NCI-H1694 (cell line): ENCODE measurements at regions not wholly inside any gene's neighbourhood (a gene's known extent, or its start where the extent isn't known, plus 50 kb on each side); places are given as distances from the start of the nearest gene placed in this dataset.
"Not testable (repeated sequence)": the region's sequence is repeated elsewhere in the genome, so short reads cannot be mapped to it uniquely, and the experiment has no call there.

ENCODE experiments used
- DNase-seq: peaks from one replicate; lab custom pipeline; 2025; lab: John Stamatoyannopoulos, UW

DNA sequence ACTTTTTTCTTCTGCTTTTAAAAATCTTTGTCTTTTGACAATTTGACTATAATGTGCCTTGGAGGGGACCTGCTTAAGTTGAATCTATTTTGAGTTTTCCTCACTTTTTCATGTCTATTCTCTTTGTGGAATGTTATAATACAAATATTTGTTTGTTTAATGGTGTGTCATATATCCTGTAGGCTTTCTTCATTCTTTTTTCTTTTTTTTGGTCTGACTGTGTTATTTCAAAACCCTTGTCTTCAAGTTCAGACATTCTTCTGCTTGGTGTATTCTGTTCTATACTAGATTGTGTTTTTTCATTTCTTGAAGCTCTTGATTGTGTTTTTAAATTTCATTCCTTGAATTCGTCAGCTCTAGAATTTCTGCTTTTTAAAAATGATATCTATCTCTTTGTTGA, 228.2 kb downstream of the STK31 start:
- DNase-seq = no peak

DNA sequence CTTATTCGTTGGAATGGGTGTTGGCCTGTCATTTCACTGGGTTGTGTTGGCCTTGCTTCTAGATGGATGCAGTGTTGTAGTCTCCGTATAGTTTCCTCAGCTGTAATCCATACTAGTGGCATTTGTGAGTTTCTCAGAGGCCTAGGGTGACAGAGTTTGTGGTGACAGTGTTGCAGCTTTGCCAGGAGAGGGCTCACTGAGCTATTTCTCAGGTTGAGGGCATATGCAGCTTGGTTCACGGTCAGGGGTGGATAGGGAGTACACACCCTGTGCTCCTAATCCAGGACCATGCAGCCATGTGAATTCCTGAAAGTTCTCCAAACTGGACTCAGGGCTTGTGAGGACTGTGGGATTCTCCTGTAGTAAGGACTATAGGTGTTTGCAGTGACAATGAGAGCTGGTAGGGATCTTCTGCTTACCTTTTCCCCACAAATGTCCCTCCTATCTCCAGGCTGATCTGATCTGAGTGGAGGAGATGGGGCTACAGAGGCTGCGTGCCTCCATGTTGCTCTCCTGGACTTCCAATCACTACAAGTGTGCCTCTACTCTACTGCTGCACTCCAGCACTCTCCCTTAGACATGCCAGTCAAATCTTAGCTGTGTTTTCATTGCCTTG, 229.0 kb downstream of the STK31 start:
- DNase-seq = peak; percentile 24

DNA sequence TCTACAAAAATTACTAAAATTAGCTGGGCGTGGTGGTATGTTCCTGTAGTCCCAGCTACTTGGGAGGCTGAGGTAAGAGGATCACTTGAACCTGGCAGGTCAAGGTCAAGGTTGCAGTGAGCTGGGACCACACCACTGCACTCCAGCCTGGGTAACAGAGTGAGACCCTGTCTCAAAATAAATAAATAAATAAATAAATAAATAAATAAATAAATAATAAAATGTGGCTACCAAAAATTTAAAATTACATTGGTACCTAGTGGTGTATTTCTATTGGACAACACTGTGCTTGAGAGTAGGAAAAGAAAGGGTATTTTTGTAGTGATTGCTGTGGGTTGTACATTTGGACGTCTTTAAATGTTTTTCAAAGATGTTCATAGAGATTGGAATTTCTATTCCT, 229.7 kb downstream of the STK31 start:
- not testable (repeated sequence) for DNase-seq

DNA sequence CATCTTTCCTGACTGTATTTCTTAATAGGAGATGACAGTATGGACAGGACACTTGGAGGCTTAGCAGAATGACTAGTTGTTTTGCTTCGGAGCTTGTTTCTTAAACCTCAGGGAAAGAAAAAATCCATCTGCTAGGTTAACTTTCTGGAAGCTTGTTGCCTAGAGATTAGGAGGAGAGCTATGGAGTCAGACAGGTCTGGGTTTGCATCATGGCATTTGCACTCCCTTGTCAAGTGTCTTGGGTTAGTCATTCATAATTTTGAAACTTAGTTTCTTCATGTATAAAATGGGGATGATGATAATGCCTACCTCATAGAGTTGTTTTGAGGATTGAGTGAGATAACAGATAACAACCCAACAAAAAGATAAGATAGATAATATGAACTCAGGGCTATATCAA, 231.5 kb downstream of the STK31 start:
- DNase-seq = no peak

DNA sequence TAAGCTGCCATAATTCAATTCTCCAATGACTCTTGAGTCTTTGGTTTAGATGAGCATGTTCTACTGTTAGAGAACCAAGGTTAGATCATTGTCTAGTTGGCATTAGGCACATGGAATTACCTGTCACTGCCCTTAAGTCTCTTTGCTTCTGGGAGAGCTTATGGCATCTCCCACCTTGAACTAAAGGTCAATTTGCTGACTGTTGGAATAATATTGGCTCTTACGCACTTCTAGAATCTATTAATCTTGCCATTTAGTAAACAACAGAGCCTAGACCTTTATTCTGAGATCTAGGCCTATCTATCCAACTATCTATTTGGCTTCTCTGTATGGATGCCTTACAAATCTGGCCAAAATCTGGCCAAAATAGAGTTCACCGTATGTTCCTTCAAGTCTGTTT, 232.0 kb downstream of the STK31 start:
- DNase-seq = no peak

DNA sequence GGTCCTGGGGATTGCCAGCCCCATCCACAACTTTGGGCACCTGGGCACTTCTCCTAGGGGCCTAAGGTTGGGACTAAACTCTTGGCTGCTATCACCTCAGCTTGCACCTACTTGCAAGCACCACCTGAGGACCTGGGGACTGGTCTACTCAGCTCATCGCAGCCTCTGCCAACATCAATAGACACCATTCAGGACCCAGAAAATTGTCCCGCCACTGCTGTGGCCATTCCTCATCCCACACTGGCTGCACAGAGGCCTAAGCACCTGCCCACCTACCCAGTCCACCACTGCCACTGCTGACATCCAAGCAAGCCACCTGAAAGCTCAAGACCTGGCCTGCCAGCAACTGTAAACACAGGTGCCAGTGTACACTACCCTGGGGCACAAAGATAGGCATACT, 234.1 kb downstream of the STK31 start:
- DNase-seq = no peak

DNA sequence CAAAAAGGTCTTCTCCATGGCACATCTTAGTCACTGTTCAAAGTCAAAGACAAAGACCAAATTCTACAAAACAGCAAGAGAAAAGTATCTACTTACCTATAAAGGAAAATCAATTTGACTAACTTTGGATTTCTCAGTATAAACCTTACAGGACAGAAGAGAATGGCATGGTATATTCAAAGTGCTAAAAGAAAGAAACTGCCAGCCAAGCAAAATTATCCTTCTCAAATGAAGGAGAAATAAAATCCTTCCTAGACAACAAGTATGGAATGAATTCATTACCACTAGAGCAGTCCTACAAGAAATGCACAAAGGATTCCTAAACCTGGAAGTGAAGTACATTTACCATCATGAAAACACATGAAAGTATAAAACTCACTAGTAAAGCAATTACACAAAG, 235.5 kb downstream of the STK31 start:
- DNase-seq = no peak

DNA sequence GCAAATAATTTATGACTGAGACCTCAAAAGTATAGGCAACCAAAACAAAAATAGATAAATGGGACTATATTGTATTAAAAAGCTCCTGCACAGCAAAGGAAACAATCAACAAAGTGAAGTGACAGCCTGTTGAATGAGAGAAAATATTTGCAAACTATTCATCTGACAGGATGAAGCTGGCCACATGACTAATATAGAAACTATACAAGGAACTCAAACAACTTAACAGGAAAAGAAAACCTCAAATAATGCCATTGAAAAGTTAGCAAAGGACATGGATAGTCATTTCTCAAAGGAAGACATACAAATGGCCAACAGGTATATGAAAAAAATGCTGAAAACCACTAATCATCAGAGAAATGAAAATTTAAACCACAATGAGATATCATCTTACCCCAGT, 245.1 kb downstream of the STK31 start:
- DNase-seq = no peak

DNA sequence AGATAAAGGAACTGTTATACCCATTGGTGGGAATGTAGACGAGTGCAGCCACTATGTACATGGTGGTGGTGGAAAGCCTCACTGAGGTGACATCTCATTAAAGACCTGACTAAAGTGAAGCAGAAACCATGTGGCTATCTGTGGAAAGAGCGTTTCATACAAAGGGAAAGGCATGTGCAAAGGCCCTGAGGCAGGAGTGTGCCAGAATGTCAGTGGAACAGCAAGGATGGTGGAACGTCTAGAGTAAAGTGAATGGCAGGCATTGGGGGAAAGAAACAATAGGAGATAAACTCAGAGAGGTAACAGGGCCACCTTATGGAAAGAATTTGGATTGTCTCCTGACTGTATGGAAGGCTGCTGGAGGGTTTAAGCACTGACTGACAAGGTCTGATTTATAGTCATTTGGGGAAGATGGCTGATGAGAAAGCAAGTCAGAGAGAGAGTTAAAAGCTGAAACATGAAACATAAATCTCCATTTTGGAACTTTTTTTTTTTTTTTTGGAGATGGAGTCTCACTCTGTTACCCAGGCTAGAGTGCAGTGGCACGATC, 245.7 kb downstream of the STK31 start:
- DNase-seq = no peak

DNA sequence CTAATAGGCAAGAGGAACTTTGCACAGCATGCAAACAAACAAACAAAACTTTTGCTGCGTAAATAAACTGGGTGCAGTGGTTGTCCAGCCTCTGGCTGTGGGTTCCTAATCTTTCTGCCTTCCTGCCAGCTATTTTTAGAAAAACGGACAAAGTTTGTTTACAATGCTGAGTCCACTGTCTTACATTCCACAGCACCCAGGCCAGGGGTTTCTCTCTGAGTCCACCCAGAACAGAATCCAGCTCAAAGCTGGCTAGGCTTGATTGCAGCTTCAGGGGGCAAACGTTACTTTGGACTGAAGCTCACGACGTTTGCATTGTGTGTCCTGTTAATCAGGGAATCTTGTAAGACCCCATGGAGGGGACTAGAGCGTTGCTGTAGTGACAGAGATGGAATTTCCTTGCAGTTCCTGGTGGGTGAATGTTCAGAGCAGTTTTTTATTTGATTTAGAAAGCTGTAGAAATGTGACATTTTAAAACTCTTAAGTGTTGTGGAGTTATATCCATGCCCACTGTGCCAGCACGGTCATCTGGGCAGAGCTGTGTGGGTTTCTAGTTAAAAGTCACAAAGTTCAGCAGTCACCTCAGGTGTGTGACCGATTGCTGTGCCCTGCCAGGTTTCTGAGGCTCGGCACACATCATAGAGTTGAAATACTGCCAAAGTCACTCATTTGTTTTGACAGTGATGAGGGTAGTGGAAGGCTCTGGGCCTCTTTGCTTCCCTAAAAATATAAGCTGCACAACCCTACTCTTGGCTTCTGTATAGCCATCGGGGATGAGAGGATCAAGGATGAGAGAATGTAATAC, 247.0 kb downstream of the STK31 start:
- DNase-seq = no peak

DNA sequence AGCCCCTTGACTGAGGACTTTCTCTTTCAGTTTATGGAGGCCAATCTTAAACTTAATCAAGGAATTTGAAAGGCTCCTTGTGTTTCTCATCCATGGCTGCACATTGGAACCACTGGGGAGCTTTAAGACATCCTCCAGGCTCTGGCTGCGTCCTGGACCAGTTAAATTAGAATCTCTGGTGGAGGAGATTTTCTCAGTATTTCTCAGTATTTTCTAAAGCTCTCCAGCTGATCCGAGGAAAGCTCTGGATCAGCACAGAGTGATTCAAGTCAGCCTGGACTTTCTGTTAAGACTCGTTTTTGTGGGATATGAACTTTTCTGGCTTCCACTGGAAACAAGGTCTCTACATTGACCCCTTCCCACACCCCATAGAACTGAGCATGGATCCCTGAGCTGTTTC, 249.8 kb downstream of the STK31 start:
- no peak for DNase-seq

DNA sequence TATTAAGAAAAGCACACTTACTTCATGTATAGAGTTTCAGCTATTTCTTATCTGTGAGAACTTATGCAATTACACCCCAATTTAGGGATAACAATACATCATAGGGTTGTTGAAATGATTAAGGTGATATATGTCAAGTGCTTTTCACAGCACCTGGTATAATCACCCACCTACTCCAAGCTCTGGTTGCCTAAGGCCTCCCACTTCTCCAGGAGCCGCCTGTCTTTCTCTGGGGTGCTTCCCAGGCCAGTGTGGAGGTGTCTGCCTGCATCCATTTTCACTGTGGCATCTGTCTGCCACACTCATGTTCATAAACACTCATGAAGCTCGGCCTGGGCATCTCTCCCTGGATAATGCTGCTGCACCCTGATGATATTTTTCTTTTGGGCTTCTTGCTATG, 250.3 kb downstream of the STK31 start:
- no peak for DNase-seq

DNA sequence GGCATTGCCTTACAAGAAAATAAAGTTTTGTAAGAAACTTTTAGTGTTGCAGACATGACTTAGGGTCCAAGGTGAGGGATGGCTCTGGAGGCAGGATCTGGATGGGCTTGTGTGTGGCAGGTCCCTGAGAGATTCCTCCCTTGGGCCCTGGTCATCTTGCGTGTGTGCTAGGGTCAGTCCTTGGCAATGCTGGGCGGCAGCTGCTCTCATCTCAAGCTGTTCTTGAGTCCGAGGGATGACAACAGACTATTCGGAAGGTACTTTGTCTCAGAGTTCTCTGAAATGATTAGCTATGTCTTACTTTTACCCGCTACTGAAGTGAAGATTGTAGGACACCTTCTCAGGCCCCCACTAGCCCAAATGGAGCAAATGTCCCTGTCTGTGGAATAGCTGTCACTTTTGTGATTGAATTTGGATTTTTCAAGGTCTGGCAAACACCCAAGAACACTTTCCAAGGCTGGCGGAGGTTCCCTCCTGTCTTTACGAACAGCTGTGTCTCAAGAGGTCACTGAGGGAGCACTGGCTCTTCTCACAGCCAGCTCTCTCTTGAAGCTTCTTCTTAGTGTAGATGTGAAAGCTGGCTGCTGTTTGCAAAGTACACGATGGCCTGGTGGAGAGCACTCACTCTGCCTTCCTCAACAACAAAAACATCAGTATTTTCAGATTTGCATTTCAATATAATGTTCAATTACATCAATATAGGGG, 253.6 kb downstream of the STK31 start:
- no peak for DNase-seq

DNA sequence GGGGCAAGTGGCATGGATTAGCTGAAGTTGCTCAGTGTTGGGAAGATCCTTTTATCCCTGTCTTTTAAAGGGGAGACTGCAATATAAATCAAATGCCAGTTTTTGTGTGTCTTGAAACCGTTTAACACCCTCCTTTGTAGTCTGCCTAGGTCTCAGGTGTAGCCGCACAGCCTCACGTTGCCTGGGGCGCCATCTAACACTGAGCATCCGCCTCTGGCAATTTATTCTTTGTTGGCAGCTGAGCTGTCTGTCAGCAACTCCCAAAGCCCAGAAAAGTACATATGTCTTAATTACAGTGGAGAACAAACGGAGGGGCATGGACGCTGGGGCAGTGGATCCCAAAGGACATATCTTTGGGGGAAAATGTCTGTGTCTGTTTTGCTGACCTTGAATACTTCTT, 254.7 kb downstream of the STK31 start:
- DNase-seq = no peak

DNA sequence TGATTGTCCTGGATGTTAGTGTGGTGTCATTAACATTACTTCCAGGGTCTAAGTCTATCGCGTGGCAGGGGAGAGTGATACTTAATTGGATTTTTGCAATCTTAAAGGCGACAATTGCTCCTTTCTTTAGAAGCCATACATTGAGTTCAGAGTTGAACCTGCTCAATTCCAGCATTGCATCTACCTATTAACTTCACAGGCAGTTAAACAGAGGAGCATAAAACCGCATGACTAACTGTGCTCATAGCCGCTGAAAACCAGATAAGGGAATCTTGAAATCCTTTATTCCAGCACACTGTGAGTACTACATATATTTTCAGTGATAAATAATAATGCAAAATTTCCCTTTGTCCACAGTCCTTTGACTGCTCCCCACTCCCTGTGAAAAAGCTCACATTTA, 255.3 kb downstream of the STK31 start:
- no peak for DNase-seq

DNA sequence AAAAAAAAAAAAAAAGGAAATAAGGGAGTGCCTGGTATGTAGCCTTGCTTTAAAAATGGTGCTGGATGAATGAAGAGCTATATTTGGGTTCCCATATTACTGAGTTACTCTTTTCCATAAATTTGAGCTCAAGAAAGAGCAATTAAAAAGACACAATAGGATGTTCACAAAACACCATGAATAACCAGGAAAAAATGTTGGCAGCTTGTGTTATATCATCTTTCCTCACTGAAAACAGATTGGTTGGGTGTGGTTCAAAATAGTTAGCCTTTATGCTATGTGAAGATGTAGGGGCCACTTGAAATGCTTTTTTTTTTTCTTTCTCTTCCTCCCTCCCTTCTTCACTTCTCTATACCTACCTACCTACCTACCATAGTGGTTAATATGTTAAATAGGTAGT, 256.9 kb downstream of the STK31 start:
- DNase-seq = no peak

DNA sequence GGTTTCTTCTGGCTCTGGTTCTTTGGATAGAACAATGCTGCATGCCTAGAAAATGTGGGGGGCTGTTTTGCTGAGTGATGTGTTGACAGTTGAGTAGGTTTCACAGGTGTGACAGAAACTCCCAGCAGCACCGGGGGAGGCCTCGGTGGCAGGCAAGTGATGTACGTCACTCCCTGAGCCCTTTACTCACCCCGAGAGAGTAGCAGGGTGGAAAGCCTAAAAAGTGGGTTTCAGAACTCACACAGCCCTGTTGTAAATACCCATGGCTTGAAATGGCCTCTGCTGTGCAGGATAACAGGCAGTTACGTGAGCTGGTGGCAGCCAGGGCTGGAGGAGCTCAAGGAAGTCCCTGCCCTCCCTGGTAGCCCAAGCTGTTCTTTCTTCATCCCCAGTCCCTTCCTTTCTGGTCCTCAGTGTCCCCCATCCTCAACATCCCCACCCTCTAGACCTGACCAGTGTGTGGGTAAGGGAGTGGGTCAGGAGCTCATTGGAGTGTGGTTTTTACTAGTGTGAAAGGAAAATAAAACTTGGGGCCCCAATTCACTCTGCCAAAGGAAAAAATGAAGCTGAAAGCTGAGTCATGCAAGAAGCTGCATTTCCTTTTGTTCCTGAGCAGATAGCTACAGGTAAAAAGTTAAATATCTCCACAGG, 258.1 kb downstream of the STK31 start:
- DNase-seq = no peak

DNA sequence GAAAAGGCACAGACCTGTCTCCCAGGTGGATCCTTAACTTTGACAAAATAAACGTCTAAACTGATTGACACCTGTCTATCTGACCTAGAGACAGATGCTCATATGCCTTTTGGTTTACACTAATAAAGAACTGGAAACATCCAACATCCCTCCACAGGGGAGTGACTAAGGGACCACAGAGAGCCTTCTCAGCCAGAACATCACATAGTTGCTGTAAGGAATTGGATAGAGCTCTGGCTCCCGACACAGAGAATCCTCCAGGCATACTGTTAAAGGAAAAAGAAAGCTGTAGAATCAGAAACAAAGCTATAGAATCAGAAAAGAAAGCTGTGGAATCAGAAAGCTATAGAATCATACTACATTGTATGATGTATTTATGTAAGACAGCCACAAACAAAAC, 258.8 kb downstream of the STK31 start:
- no peak for DNase-seq

DNA sequence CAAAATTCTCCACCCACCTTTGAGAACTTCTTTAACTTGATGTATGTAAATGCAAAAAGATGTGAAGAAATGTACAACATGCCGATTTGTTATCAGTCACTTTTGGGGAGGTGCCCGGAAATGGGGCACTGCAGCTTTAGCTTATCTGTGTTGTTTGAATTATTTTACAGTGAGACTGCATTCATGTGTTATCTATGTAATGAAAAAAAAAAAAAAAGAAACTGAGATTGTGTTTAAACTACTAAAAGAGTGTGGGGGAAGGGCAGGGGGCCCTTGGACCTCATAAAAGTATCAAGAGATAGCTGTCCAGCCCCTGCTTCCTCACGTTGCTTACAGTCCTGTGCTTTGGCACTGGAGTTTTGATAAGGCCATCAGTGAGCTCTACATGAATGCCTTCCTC, 259.4 kb downstream of the STK31 start:
- no peak for DNase-seq

DNA sequence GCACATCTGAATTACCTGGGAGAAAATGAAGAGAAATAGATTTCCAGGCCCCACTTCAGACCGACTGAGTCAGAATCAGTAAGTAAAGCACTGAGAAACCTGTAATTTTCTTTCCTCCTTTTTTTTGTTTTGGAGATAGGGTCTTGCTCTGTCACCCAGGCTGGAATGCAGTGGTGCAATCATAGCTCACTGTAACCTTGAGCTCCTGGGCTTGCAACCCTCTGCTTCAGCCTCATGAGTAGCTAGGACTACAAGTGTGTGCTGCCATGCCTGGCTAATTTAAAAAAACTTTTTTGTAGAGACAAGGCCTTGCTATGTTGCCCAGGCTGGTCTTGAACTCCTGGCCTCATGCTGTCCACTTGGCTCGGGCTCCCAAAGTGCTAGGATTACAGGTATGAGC, 260.2 kb downstream of the STK31 start:
- no peak for DNase-seq

DNA sequence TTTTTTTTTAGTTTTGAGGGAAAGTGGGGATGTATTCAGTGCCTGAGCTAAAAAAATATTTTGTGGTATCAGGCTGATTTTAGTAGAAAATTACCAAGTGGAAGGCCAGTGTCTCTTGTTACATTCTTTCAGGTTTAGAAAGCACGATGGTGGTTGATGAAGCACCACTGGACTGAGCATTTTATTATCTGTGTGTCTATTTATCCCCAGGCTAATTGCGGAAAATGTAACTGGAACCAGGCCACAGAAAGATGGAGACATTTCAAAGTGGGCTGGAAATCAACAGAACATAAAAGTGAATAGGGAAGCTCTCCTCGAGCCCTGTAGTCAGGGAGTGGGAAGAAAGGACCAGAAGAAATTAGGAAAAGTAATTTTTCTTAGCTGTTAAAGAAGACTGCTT, 261.0 kb downstream of the STK31 start:
- DNase-seq = no peak

DNA sequence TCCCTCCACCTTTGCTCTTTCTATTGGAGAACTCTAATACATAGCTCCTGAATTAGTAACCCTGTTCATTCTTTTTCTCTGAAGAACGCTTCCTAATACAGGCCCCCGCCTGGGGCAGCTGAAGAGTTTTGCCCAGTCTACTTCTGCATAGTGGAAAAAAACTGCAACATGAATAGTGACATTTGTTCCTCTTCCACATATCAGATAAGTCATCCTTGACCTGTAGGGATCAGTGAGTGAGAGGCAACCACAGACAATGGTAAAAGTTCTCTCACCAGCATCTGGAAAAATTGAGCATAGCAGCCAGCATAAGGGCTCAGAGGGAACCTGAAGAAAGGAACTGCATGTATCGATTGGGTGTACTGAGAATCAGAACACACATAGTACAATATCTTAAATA, 262.0 kb downstream of the STK31 start:
- DNase-seq = no peak

DNA sequence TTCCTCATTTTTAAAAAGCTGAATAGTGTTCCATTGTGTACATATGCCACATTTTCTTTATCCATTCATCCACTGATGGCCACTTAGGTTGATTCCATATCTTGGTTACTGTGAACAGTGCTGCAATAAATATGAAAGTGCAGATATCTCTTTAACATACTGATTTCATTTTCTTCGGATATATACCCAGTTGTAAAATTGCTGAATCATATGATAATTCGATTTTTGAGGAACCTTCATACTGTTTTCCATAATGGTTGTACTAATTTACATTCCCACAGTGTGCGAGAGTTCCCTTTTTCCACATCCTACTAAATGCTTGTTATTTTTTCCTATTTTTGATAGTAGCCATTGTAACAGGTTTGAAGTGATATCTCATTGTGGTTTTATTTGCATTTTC, 263.2 kb downstream of the STK31 start:
- no peak for DNase-seq
